ENCODE measurements at regions not wholly inside any gene's neighbourhood (a gene's known extent, or its start where the extent isn't known, plus 50 kb on each side); places are given as distances from the start of the nearest gene placed in this dataset.

DNA sequence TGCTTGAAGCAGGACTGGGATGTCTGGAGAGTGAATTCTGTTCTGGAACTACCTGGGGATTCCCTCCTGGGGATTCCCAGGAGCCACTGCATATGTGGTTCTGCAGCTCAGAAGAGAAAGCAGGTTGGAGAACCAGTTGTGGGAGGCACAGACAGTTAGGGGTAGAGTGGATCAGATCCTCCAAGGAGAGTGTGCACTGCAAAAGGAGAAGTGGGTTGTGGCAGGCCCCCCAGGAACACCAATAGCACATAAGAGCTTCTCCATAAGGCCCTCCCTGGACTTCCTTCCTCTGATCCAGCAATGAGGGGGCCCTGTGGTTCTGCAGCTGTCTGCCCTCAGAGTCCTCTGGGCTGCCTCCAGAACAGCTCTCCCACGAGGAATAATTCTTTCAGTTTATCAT is 369.2 kb upstream of the CNR1 start:
- Mint-ChIP-seq H3K27me3 (peaks cover 23% of the 10 kb centered on the region), H3K4me1 (peaks cover 16% of the 10 kb centered on the region), H3K9me3 (ENCODE audit: insufficient read depth) (no peaks in the 10 kb centered on the region), H3K4me3 (no peak overlapping the region), H3K27ac (no peak overlapping the region)
- Histone ChIP-seq H3K27me3 (replicated peaks in 1 of 4; ENCODE audit: control extremely low read depth in 1 of 4, control insufficient read depth in 3 of 4, insufficient read depth in 4 of 4, low read length in 3 of 4) (peaks cover 0 to 9% (median 1%) of the 10 kb centered on the region in 4 experiments), H3K4me3 (ENCODE audit: control extremely low read depth in 1 of 5, extremely low read depth in 1 of 5, insufficient read depth in 1 of 5, low read depth in 2 of 5, low read length in 4 of 5) (no peak overlapping the region), H2AFZ (ENCODE audit: insufficient read depth, low read depth, low read length, poor library complexity, severe bottlenecking) (no peak overlapping the region), H3K9me3 (ENCODE audit: control extremely low read depth in 1 of 3, control insufficient read depth in 2 of 3, insufficient read depth in 1 of 3, low read length in 2 of 3) (peaks cover 0 to 3% (median 0%) of the 10 kb centered on the region in 3 donors), H3K79me2 (ENCODE audit: control insufficient read depth, insufficient read depth, low read length) (no peaks in the 10 kb centered on the region), H3K4me1 (ENCODE audit: control insufficient read depth in 2 of 2, insufficient read depth in 2 of 2, low read length in 2 of 2) (peaks cover 12 to 14% of the 10 kb centered on the region in 2 donors), H4K20me1 (ENCODE audit: control insufficient read depth, insufficient read depth, low read length, poor library complexity, severe bottlenecking) (no peaks in the 10 kb centered on the region), H3K36me3 (replicated peaks in 1 of 2; ENCODE audit: control extremely low read depth in 1 of 2, control insufficient read depth in 1 of 2, extremely low read depth in 1 of 2, insufficient read depth in 2 of 2, low read length in 1 of 2) (no peaks in the 10 kb centered on the region), H3K9ac (ENCODE audit: low read length) (no peak overlapping the region), H3K27ac (ENCODE audit: low read length in 2 of 2) (no peak overlapping the region), H3K4me2 (replicated peaks; ENCODE audit: low read depth, low read length, poor library complexity, severe bottlenecking) (no peak overlapping the region)
- DNase-seq (no peak), ATAC-seq (ENCODE audit: low read depth) (no peak)
- intact Hi-C loops (cut with micrococcal nuclease): no loop called here
- no CpG with 5 or more reads among the region's 1 CpG for WGBS (ENCODE audit: insufficient coverage)
- TF ChIP-seq EZH2 (IDR thresholded peaks at IDR 0.05; ENCODE audit: borderline replicate concordance, insufficient read depth, low read depth, low read length, poor library complexity, severe bottlenecking): no peak
- TF ChIP-seq, protein P1, sequence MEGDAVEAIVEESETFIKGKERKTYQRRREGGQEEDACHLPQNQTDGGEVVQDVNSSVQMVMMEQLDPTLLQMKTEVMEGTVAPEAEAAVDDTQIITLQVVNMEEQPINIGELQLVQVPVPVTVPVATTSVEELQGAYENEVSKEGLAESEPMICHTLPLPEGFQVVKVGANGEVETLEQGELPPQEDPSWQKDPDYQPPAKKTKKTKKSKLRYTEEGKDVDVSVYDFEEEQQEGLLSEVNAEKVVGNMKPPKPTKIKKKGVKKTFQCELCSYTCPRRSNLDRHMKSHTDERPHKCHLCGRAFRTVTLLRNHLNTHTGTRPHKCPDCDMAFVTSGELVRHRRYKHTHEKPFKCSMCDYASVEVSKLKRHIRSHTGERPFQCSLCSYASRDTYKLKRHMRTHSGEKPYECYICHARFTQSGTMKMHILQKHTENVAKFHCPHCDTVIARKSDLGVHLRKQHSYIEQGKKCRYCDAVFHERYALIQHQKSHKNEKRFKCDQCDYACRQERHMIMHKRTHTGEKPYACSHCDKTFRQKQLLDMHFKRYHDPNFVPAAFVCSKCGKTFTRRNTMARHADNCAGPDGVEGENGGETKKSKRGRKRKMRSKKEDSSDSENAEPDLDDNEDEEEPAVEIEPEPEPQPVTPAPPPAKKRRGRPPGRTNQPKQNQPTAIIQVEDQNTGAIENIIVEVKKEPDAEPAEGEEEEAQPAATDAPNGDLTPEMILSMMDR (IDR thresholded peaks at IDR 0.05): no peak
- CTCF ChIA-PET: no interaction called here
- POLR2A ChIA-PET: no interaction called here

DNA sequence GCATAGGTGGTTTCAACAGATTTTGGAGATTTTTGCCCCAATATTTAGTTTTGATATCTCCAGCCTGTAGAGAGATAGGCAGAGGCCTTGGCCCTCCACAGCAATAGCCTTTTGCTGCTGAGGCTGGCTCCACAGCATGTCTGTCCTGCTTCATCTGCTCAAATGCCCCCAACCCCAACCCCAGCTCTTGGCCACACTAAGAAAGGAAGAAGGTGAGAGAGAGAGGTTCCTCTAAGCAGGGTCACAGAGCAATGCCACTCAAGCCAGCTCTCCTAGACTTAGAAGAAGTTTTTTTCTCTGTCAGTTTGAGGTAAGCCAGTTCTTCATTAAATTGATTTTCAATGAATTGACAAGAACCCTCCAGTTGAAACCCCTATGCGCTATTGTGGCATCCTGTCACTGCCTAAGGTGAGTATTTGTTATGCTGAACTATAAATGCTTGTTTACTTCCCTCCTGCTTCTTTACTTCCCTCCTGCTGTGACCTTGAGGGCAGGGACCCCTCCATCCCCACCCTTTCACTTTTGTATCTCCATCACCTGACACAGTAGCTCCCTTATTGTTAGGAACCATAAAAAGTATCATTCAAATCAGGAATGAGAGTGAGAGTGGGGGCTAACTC is 366.2 kb upstream of the CNR1 start:
- Histone ChIP-seq H3K4me2 (replicated peaks; ENCODE audit: low read depth, low read length, poor library complexity, severe bottlenecking) (no peak overlapping the region), H3K27me3 (replicated peaks in 1 of 4; ENCODE audit: control extremely low read depth in 1 of 4, control insufficient read depth in 3 of 4, insufficient read depth in 4 of 4, low read length in 3 of 4) (peaks cover 0 to 8% (median 1%) of the 10 kb centered on the region in 4 experiments), H3K27ac (ENCODE audit: low read length in 2 of 2) (no peak overlapping the region), H2AFZ (ENCODE audit: insufficient read depth, low read depth, low read length, poor library complexity, severe bottlenecking) (no peak overlapping the region), H3K79me2 (ENCODE audit: control insufficient read depth, insufficient read depth, low read length) (no peaks in the 10 kb centered on the region), H3K9ac (ENCODE audit: low read length) (no peak overlapping the region), H4K20me1 (ENCODE audit: control insufficient read depth, insufficient read depth, low read length, poor library complexity, severe bottlenecking) (no peaks in the 10 kb centered on the region), H3K4me1 (ENCODE audit: control insufficient read depth in 2 of 2, insufficient read depth in 2 of 2, low read length in 2 of 2) (peaks cover 12 to 14% of the 10 kb centered on the region in 2 donors), H3K9me3 (ENCODE audit: control extremely low read depth in 1 of 3, control insufficient read depth in 2 of 3, insufficient read depth in 1 of 3, low read length in 2 of 3) (no peaks in the 10 kb centered on the region), H3K36me3 (replicated peaks in 1 of 2; ENCODE audit: control extremely low read depth in 1 of 2, control insufficient read depth in 1 of 2, extremely low read depth in 1 of 2, insufficient read depth in 2 of 2, low read length in 1 of 2) (no peaks in the 10 kb centered on the region), H3K4me3 (ENCODE audit: control extremely low read depth in 1 of 5, extremely low read depth in 1 of 5, insufficient read depth in 1 of 5, low read depth in 2 of 5, low read length in 4 of 5) (no peak overlapping the region)
- no peak overlapping the region for H3K27ac Mint-ChIP-seq
- POLR2A ChIA-PET: no interaction called here
- TF ChIP-seq, protein P1 (IDR thresholded peaks at IDR 0.05): no peak
- no peak for TF ChIP-seq EZH2 (IDR thresholded peaks at IDR 0.05; ENCODE audit: borderline replicate concordance, insufficient read depth, low read depth, low read length, poor library complexity, severe bottlenecking)
- peaks cover 20% of the 10 kb centered on the region for H3K27me3 Mint-ChIP-seq
- CTCF ChIA-PET: interaction anchor here (0.9 kb wide), 1 partner anchor 13 kb away, joined by 3 read pairs; no protein-coding TSS in a partner anchor
- H3K4me3 Mint-ChIP-seq: no peak overlapping the region
- H3K4me1 Mint-ChIP-seq: peaks cover 16% of the 10 kb centered on the region
- WGBS (ENCODE audit: insufficient coverage): no CpG with 5 or more reads among the region's 1 CpG
- no peak for ATAC-seq (ENCODE audit: low read depth)
- no peak for DNase-seq
- intact Hi-C loops (cut with micrococcal nuclease): no loop called here
- no peaks in the 10 kb centered on the region for H3K9me3 Mint-ChIP-seq (ENCODE audit: insufficient read depth)

Measured in B cell (primary cell).